Activated T-cell treated with anti-CD3 and anti-CD28 coated beads, Interleukin-2, amount 50 U/mL, for 48 hours (primary cell): ENCODE measurements at regions not wholly inside any gene's neighbourhood (a gene's known extent, or its start where the extent isn't known, plus 50 kb on each side); places are given as distances from the start of the nearest gene placed in this dataset.
"Not testable (repeated sequence)": the region's sequence is repeated elsewhere in the genome, so short reads cannot be mapped to it uniquely, and the experiment has no call there.

Experiments used
- DNase-seq, 2 experiments: peaks; one replicate each; pipeline ENCODE4 v3.0.0-alpha.2; 2020

GRCh38 chr18:1302861-1303260, 398.2 kb downstream of the ADCYAP1 start:
- no peak for DNase-seq

DNA sequence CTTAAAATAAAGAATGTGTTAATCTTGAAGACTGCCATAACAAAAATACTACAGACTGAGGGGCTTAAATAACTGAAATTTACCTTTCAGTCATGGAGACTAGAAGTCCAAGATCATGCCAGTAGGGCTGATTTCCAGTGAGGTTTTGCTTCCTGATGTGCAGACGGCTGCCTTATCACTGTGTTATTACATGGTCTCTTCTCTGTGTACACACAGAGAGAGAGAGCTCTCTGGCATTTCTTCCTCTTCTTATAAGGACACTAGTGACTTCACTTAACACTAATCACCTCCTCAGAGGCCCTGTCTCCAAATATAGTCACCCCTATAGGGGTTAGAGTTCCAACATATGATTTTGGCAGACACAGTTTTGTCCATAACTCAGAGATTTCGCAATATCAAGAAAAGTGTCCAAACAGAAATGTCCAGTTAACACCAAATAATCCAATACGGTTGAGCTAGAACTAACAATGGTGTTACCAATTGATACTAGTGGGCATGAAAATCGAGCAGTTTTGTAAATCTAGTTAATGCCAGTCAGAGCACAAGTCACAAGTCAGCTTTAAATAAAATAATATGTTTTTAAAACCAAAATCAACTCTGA, 399.8 kb downstream of the ADCYAP1 start:
- DNase-seq, result no peak

- DNase-seq, result no peak
Measured at GRCh38 chr18:1306641-1307040, 402.0 kb downstream of the ADCYAP1 start.

GRCh38 chr18:1308686-1309085, 404.0 kb downstream of the ADCYAP1 start:
- DNase-seq, result no peak

GRCh38 chr18:1311376-1311775, 406.7 kb downstream of the ADCYAP1 start:
- DNase-seq, result no peak

GRCh38 chr18:1335345-1335744, 430.7 kb downstream of the ADCYAP1 start:
- DNase-seq, result not testable (repeated sequence)

DNA sequence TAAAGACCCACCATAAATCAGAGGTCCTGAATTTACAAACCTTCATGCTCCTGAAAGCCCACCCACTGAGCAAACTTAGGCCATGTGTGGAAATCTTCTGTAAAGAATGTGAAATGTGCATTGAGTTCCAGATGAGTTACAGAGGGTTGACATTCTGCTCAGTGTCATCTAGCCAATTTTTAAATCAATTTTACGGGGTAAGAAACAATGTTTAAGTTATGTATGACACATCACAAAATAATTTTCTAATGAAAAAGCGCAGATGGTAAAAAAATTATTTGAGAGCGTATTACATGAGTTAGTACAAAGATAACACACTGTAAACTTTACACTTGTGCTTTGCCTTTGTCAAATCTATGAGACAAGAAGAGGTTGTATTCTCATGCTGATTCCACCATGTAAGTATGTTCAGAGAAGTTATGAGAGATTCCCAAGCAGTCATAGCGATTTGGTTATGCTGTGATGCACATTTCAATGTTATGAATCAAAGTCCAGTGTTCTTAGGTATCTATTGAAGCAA, 446.3 kb downstream of the ADCYAP1 start:
- no peak for DNase-seq

- no peak for DNase-seq
Measured at GRCh38 chr18:1353025-1353424, 448.4 kb downstream of the ADCYAP1 start.

DNA sequence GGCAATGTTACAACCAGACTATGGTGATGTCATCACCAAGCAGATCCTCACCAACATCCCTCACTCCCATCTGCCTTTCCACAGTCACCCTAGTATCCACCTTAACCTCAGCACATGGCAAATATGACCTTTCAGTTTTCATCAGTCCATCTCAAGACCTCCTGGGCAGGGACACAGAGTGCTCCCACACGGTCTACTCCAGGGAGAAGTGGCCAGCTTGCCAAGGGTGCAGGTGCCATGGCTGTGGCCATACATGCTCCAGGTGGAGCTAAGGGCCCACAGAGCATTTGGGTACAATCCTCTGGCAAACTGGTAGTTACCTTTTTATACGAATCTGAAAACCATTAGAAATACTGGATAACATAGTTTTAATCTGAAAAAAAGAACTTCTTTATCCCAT, 453.1 kb downstream of the ADCYAP1 start:
- DNase-seq, result no peak

- no peak for DNase-seq
Measured at GRCh38 chr18:1361936-1362335, 457.3 kb downstream of the ADCYAP1 start.

- no peak for DNase-seq
Measured at GRCh38 chr18:1370552-1370951, 465.9 kb downstream of the ADCYAP1 start.

- DNase-seq, result no peak
Measured at GRCh38 chr18:1371724-1372123, 467.1 kb downstream of the ADCYAP1 start.

DNA sequence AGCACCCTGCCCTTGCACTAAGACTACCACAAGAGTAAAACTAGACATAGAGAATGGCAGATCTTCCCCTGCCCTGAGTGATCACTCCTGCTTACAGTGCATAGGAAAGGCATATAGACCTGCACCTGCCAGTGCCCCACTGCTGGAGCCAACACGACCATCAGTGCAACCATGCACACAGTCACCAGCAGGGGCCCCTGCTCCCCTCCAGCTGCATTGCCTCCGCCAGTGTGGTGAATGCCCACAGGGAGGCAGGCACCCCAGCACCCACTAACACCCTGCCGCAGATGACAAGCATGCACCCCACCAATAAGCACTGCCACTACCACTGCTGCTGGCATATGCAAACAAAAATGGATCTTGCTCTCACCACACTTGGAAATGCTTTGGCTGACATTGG, 478.8 kb downstream of the ADCYAP1 start:
- no peak for DNase-seq

GRCh38 chr18:1388468-1388867, 483.8 kb downstream of the ADCYAP1 start:
- DNase-seq, result not testable (repeated sequence)

DNA sequence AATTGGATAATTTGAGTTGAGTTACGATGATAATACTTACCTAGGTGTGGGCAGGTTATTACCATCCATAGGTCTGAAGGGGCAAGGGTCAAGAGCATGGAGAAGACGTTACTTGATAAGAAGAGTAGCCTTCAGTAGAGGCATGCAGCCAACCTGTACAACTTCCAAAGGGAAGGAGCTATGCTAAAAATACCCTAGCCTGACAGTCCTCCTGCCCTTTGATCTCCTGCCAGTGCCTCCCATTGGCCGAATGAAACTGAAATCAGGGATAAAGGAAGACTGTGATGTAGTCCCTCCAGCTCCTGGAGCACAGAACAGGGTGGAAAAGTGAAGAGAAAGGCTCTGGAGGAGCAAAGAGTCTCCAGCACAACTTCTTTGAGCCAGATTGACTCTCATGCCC, 487.4 kb downstream of the ADCYAP1 start:
- DNase-seq, result no peak

DNA sequence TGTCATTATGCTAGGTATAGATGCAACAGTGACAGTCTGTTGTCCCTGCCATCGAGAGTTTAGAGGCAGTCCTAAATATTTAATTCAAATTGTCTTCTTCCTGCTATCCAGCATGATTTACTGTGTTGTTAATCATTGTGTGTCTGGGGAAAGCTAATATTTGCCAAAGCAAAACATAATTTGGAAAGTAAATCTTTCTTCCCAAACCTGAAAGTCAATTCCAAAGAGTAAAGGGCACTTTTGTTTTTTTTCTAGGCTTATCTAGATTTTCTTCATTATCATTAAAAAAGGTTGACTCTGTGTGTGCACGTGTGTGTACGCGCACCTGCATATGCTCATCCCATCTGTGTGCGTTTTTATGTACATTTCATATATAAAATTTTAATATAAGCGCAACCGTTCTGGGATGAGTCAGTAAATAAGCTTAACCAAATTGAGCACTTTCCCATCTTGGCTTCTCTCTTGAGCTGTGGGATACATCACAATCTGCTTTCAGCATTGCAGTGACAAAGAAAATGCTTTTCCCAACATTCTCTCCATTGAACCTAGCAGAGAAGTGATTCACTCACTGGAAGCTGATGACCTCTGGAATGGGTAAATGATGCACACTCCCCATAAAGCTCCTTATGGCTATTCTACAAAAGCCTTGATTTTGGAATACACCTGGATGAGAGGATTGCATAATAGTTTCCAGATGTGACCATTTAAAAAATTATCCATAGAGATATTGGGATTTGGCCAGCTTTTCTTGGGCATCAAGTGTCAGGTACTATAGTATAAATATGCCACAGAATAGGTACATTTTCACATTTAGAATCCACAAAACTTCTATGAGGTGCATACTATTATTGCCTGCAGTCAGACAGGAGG, 488.4 kb downstream of the ADCYAP1 start:
- no peak for DNase-seq

DNA sequence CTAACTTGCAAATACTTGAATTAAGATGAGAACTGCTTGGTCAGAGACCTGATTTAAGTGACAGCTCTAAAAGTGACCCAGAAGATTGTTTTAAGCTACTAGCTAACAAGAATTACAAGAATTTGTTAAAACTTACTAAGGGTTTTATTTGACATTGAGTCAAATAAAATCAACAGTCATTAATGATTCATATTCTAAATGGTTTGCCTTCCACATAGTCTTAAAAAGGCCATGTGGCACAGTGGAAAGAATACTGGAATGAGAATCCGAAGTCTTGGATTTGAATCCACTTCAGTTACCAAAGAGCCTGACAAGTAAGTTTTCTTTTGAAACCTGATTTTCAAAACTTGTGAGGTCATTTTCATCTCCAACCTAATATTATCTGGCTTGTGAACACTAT, 489.3 kb downstream of the ADCYAP1 start:
- DNase-seq, result no peak

GRCh38 chr18:1394426-1394825, 489.8 kb downstream of the ADCYAP1 start:
- no peak for DNase-seq

DNA sequence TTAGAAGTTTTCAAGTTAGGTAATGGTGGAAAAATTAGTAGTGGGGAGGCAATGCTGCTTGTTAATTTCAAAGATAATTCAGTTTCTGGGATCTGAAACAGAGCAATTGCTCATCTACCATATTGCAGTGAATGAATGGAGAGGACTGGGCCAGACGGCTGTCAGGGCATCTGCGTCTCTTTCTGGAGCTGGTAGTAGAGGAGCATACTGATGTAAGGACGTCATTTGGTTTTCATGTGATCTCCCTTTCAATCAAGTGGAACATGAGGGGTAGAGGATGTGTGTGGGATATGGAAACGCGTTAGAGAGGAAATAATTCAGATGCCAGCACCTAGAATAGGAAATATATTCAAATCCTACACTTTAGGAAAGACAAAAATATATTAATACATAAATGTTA, 490.3 kb downstream of the ADCYAP1 start:
- DNase-seq, result no peak

DNA sequence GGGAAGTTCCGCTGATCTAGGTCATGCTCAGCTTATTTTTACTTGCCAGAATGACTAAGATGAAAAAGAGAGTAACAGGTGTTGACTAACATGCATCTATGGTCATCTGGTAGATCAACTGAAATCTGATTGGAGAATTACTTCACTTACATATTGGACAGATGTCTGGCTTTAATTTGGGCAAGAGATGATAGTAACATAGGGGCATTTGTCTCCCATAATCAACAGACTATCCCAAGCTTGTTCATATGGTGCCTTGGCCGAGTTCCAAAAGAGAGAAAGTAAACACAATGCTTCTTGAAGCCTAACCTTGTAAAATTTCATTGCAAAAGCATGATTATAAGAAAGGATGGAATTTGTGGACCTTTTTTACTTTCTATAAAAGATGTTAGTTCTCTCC, 503.7 kb downstream of the ADCYAP1 start:
- DNase-seq, result no peak

- DNase-seq, result no peak
Measured at GRCh38 chr18:1412655-1413322, 508.1 kb downstream of the ADCYAP1 start.

GRCh38 chr18:1413323-1413675, 508.6 kb downstream of the ADCYAP1 start:
- DNase-seq, result no peak

DNA sequence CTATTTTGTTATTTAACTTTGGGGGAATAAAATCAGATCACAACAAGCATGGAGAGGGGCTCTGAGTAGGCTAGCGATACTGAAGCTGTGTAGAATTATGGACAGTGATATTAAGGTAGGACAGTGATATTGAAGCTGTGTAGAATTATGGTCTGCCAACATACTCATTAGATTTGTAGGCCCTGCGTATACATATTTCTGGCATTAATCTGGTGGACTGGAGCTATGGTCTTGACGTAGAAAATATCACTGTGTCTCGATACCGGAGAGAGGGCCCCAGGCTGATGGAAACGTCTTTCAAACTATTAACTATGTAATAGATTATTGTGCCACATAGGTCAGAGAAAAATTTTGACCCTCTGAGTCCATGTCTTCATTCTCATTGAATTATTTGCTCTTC, 511.4 kb downstream of the ADCYAP1 start:
- DNase-seq, result no peak

DNA sequence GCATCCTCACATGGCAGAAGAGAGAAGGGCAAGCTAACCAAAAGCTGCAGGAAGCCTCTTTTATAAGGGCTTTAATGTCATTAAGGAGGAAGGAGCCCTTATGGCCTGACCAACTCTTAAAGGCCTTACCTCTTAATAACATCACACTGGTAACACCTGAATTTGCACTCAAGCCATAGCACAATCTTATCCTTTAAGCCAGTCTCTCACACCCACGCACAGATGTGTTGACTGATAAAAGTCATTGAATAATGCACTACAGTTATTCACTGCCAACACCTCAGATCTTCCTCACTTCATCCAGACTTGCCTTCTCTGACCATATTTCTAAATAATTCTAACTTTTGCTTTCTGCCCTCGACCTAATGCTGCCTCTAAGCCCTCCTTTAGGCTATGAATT, 516.8 kb downstream of the ADCYAP1 start:
- DNase-seq, result no peak
